Prostate gland (tissue), 2 donors: ENCODE measurements at regions not wholly inside any gene's neighbourhood (a gene's known extent, or its start where the extent isn't known, plus 50 kb on each side); places are given as distances from the start of the nearest gene placed in this dataset.

Source experiments
- CTCF ChIP-seq, 4 experiments: fragments of 200-600 bp in 2 of 4; fragments of 450-650 bp in 2 of 4; sonication (generic) in 2 of 4; IDR thresholded peaks; 1 replicate in 3 of 4; 2 replicates in 1 of 4; pipeline ENCODE4 v1.5.1; 2016 to 2019; ENCODE audit warnings: antibody characterized with exemption in 4 of 4, mild to moderate bottlenecking in 2 of 4, moderate library complexity in 2 of 4
- POLR2A ChIP-seq: fragments of 450-650 bp; IDR thresholded peaks from one replicate; pipeline ENCODE4 v1.6.1; 2016; ENCODE audit warnings: antibody characterized with exemption, mild to moderate bottlenecking
- POLR2AphosphoS5 ChIP-seq: sonication (generic); formaldehyde crosslinking; IDR thresholded peaks from one replicate; pipeline ENCODE4 v1.6.1; 2017; ENCODE audit warnings: antibody characterized with exemption

DNA sequence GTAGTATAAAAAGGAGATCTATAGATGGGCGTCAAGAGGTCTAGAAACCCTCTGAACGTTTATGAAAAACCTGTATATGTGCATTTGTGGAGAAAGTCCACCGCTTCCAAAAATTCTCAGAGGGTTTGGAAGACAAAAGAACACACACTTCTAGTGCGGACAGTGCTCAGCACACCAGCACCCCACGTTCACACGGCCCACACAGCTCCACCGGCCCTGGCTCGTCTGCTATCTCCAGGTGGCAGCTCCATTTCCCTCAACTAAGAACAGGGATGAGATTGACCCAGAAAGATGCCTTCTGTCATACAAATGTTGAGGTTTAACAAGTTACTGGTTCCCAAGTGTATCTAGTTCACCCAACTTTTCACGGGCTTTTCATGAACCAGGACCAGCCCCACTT, 255.1 kb downstream of the NR2F1-AS1 start:
- TF ChIP-seq CTCF (IDR thresholded peaks at IDR 0.05) (no peak), POLR2A (no peak), POLR2AphosphoS5 (no peak)
